Endothelial cell of umbilical vein (primary cell): ENCODE measurements at regions not wholly inside any gene's neighbourhood (a gene's known extent, or its start where the extent isn't known, plus 50 kb on each side); places are given as distances from the start of the nearest gene placed in this dataset.
"Not testable (repeated sequence)": the region's sequence is repeated elsewhere in the genome, so short reads cannot be mapped to it uniquely, and the experiment has no call there.

Experiments used
- BruUV-seq: library from RNA; stranded (reverse); fragments of 400-500 nt; replicated peaks from 2 replicates; lab custom pipeline; 2021; lab: Mats Ljungman, UMichigan
- CTCF ChIA-PET: fragments of 300-600, 350-600 bp; sonication (Branson Sonifier 250); formaldehyde crosslinking; loops from one replicate; lab custom pipeline; 2021; ENCODE audit warnings: antibody characterized with exemption, inconsistent platforms; lab: Charles Lee
- POLR2A ChIA-PET: fragments of 300-600, 350-600 bp; sonication (Branson Sonifier 250); formaldehyde crosslinking; loops from one replicate; lab custom pipeline; 2021; ENCODE audit warnings: antibody characterized with exemption, inconsistent platforms; lab: Charles Lee
- DNase-seq: peaks from one replicate; pipeline ENCODE4 v3.0.0-alpha.2; 2011; ENCODE audit warnings: low read depth, low spot score
- FAIRE-seq: peaks from 2 replicates; lab custom pipeline; 2011; peaks lifted over from hg19 to GRCh38; lab: Jason Lieb, UNC
- H2AFZ ChIP-seq: 2 replicates; pipeline ENCODE4 v1.6.0; 2012; ENCODE audit warnings: low read depth, low read length, control low read depth, inconsistent platforms
- H3K27ac ChIP-seq: 2 replicates; pipeline ENCODE4 v1.5.1; 2011; ENCODE audit warnings: low read depth, mild to moderate bottlenecking, control low read depth, low read length, moderate library complexity; ENCODE audit not compliant: insufficient read depth
- H3K27me3 ChIP-seq, 2 experiments: 2 replicates each; pipeline versions ENCODE4 v1.6.0 to v1.6.1; 2011; ENCODE audit warnings: low read length in 2 of 2, mixed read lengths in 1 of 2; ENCODE audit not compliant: control insufficient read depth in 2 of 2, insufficient read depth in 2 of 2
- H3K36me3 ChIP-seq, 2 experiments: 2 replicates in 1 of 2; 3 replicates in 1 of 2; pipeline ENCODE4 v1.5.1; 2011; ENCODE audit warnings: low read length in 2 of 2, mild to moderate bottlenecking in 1 of 2, moderate library complexity in 1 of 2; ENCODE audit not compliant: control insufficient read depth in 2 of 2, insufficient read depth in 2 of 2; ENCODE audit errors: extremely low read depth in 1 of 2
- H3K4me1 ChIP-seq: 3 replicates; pipeline ENCODE4 v1.5.1; 2011; ENCODE audit warnings: mild to moderate bottlenecking, low read length; ENCODE audit not compliant: control insufficient read depth, insufficient read depth; ENCODE audit errors: extremely low read depth
- H3K4me2 ChIP-seq: 2 replicates; pipeline ENCODE4 v1.6.1; 2011; ENCODE audit warnings: low read length, control low read depth, mixed read lengths; ENCODE audit not compliant: insufficient read depth
- H3K4me3 ChIP-seq, 3 experiments: fragments of 200-600 bp in 1 of 3; sonication (generic), shearing (Covaris generic) in 1 of 3; replicated peaks in 1 of 3; 2 replicates each; pipeline ENCODE4 v1.5.1; 2011 to 2016; ENCODE audit warnings: control low read depth in 3 of 3, low read length in 3 of 3, mild to moderate bottlenecking in 2 of 3, inconsistent platforms in 1 of 3, low read depth in 1 of 3, moderate library complexity in 1 of 3; ENCODE audit not compliant: insufficient read depth in 1 of 3
- H3K79me2 ChIP-seq: 2 replicates; pipeline ENCODE4 v1.6.0; 2012; ENCODE audit warnings: low read length, inconsistent platforms; ENCODE audit not compliant: control insufficient read depth, insufficient read depth
- H3K9ac ChIP-seq: replicated peaks from 2 replicates; pipeline ENCODE3; 2011; ENCODE audit warnings: low read length, control low read depth; ENCODE audit not compliant: insufficient read depth; ENCODE audit errors: extremely low read depth
- H3K9me1 ChIP-seq: replicated peaks from 3 replicates; pipeline ENCODE4 v1.6.0; 2011; ENCODE audit warnings: mild to moderate bottlenecking, low read length; ENCODE audit not compliant: control insufficient read depth, insufficient read depth; ENCODE audit errors: extremely low read depth
- H3K9me3 ChIP-seq: replicated peaks from 2 replicates; pipeline ENCODE4 v1.5.1; 2012; ENCODE audit warnings: low read length, inconsistent platforms; ENCODE audit not compliant: control insufficient read depth, insufficient read depth
- H4K20me1 ChIP-seq: replicated peaks from 2 replicates; pipeline ENCODE3; 2011; ENCODE audit warnings: mild to moderate bottlenecking, low read length; ENCODE audit not compliant: control insufficient read depth, insufficient read depth; ENCODE audit errors: extremely low read depth
- EZH2 ChIP-seq: IDR thresholded peaks from 2 replicates; pipeline ENCODE4 v1.6.1; 2012; ENCODE audit warnings: borderline replicate concordance, low read depth, mild to moderate bottlenecking, moderate library complexity, low read length, inconsistent platforms; ENCODE audit not compliant: severe bottlenecking
- FOS ChIP-seq: IDR thresholded peaks from 2 replicates; pipeline ENCODE4 v1.6.1; 2011; ENCODE audit warnings: mild to moderate bottlenecking, low read length, moderate library complexity, borderline replicate concordance; ENCODE audit not compliant: insufficient read depth
- GATA2 ChIP-seq: IDR thresholded peaks from 2 replicates; pipeline ENCODE4 v1.7.0; 2011; ENCODE audit warnings: low read depth, mild to moderate bottlenecking, moderate library complexity, mixed read lengths, low read length; ENCODE audit not compliant: insufficient read length, insufficient read depth
- JUN ChIP-seq: IDR thresholded peaks from 2 replicates; pipeline ENCODE4 v1.6.1; 2011; ENCODE audit warnings: borderline replicate concordance, low read depth; ENCODE audit not compliant: insufficient read length, insufficient read depth
- MYC ChIP-seq: IDR thresholded peaks from one replicate; pipeline ENCODE4 v1.6.1; 2011; ENCODE audit warnings: mild to moderate bottlenecking, low read depth, low read length
- POLR2A ChIP-seq: IDR thresholded peaks from 2 replicates; pipeline ENCODE4 v1.6.1; 2012; ENCODE audit warnings: low read depth, mild to moderate bottlenecking, control low read depth, low read length
- POLR2AphosphoS5 ChIP-seq: IDR thresholded peaks from 2 replicates; pipeline ENCODE4 v1.6.1; 2012; ENCODE audit warnings: low read depth, mild to moderate bottlenecking, control low read depth, low read length, moderate library complexity; ENCODE audit not compliant: insufficient read depth
- dilution Hi-C: fragments of 300-500 bp; cut with MboI; formaldehyde crosslinking; loops from one replicate; pipeline ENCODE4 v1.15.0; 2019; ENCODE audit warnings: low sequenced_read_pairs; ENCODE audit not compliant: extremely low pct_ligation_motif_present
- intact Hi-C: fragments of 100-400 bp; cut with micrococcal nuclease; formaldehyde crosslinking; loops from one replicate; pipeline ENCODE4 v1.10.0; 2022
- TF ChIP-seq, protein P1 (sequence below): IDR thresholded peaks from 2 replicates; pipeline ENCODE4 v1.6.1; 2011; ENCODE audit not compliant: insufficient read depth, insufficient read length
- TF ChIP-seq, protein P2 (sequence below), 2 donors: IDR thresholded peaks; 1 replicate in 1 of 2; 2 replicates in 1 of 2; pipeline ENCODE4 v1.5.1; 2011; ENCODE audit warnings: low read length in 2 of 2, mild to moderate bottlenecking in 2 of 2, moderate library complexity in 2 of 2, control low read depth in 1 of 2, inconsistent platforms in 1 of 2, low read depth in 1 of 2; ENCODE audit not compliant: insufficient read depth in 1 of 2; ENCODE audit errors: extremely low read depth in 1 of 2

DNA sequence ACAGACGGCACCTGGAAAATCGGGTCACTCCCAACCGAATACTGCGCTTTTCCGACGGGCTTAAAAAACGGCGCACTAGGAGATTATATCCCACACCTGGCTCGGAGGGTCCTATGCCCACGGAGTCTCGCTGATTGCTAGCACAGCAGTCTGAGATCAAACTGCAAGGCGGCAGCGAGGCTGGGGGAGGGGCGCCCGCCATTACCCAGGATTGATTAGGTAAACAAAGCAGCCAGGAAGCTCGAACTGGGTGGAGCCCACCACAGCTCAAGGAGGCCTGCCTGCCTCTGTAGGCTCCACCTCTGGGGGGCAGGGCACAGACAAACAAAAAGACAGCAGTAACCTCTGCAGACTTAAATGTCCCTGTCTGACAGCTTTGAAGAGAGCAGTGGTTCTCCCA is 64.5 kb downstream of the SLC30A10 start:
- POLR2A ChIA-PET, H3K9ac ChIP-seq, FAIRE-seq, H3K27ac ChIP-seq, H3K4me2 ChIP-seq, H3K9me3 ChIP-seq, H3K9me1 ChIP-seq, DNase-seq, H3K4me1 ChIP-seq, BruUV-seq, dilution Hi-C loops, CTCF ChIA-PET, H3K79me2 ChIP-seq, H2AFZ ChIP-seq, intact Hi-C loops, H3K4me3 ChIP-seq, H3K27me3 ChIP-seq, H4K20me1 ChIP-seq, H3K36me3 ChIP-seq: not testable (repeated sequence)

DNA sequence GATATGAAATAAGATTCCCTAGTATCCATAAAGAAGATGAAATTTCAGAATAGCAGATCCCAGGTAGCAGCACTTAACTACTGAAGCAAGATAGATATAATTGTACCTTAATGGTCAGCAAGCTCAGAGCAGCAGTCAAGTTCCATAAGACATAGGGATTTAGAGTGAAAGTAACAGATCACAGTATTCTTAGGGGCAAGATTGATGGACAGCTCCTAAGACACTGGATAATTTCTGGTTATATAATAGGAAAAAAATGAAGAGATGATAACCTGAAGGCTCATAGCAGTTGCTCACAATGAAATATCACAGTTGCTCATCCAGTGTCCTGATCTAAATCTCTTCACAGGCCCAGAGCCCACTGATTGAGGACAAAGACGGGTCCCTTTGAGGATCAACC is 66.0 kb downstream of the SLC30A10 start:
- Histone ChIP-seq H3K9ac (no peak overlapping the region), H3K4me3 (no peak overlapping the region), H3K36me3 (no peaks in the 10 kb centered on the region), H3K9me3 (no peaks in the 10 kb centered on the region), H4K20me1 (no peaks in the 10 kb centered on the region), H3K79me2 (no peaks in the 10 kb centered on the region), H3K4me2 (no peak overlapping the region), H3K4me1 (no peaks in the 10 kb centered on the region), H3K27me3 (no peaks in the 10 kb centered on the region), H3K27ac (no peak overlapping the region), H2AFZ (no peak overlapping the region), H3K9me1 (no peaks in the 10 kb centered on the region)
- CTCF ChIA-PET = no interaction called here
- no TSS peak for BruUV-seq
- no peak for FAIRE-seq
- POLR2A ChIA-PET = no interaction called here
- dilution Hi-C loops (no loop called here), intact Hi-C loops (no loop called here)
- DNase-seq = no peak
- TF ChIP-seq GATA2 (no peak), EZH2 (no peak), JUN (no peak), MYC (no peak), POLR2AphosphoS5 (no peak), POLR2A (no peak), FOS (no peak)
- TF ChIP-seq, protein P1, sequence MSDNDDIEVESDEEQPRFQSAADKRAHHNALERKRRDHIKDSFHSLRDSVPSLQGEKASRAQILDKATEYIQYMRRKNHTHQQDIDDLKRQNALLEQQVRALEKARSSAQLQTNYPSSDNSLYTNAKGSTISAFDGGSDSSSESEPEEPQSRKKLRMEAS = no peak
- TF ChIP-seq, protein P2, sequence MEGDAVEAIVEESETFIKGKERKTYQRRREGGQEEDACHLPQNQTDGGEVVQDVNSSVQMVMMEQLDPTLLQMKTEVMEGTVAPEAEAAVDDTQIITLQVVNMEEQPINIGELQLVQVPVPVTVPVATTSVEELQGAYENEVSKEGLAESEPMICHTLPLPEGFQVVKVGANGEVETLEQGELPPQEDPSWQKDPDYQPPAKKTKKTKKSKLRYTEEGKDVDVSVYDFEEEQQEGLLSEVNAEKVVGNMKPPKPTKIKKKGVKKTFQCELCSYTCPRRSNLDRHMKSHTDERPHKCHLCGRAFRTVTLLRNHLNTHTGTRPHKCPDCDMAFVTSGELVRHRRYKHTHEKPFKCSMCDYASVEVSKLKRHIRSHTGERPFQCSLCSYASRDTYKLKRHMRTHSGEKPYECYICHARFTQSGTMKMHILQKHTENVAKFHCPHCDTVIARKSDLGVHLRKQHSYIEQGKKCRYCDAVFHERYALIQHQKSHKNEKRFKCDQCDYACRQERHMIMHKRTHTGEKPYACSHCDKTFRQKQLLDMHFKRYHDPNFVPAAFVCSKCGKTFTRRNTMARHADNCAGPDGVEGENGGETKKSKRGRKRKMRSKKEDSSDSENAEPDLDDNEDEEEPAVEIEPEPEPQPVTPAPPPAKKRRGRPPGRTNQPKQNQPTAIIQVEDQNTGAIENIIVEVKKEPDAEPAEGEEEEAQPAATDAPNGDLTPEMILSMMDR (IDR thresholded peaks at IDR 0.05; ENCODE audit: extremely low read depth in 1 of 2, insufficient read depth in 1 of 2, low read depth in 1 of 2, low read length in 2 of 2) = no peak
